ENCODE measurements at regions not wholly inside any gene's neighbourhood (a gene's known extent, or its start where the extent isn't known, plus 50 kb on each side); places are given as distances from the start of the nearest gene placed in this dataset.

GRCh38 chr16:80063713-80064069 lies 463.2 kb upstream of the MAF start:
- no peak overlapping the region for H3K4me3 Mint-ChIP-seq
- DNase-seq (no peak), ATAC-seq (ENCODE audit: low read depth) (no peak)
- no peaks in the 10 kb centered on the region for H3K36me3 Mint-ChIP-seq (ENCODE audit: low read depth)
- no peak for TF ChIP-seq CTCF (IDR thresholded peaks at IDR 0.05)
- POLR2A ChIA-PET, result no interaction called here
- intact Hi-C loops (cut with micrococcal nuclease), result no loop called here
- no peaks in the 10 kb centered on the region for H3K4me1 Mint-ChIP-seq
- no peaks in the 10 kb centered on the region for H3K9me3 Mint-ChIP-seq
- CTCF ChIA-PET, result no interaction called here
- H3K27ac Mint-ChIP-seq, result no peak overlapping the region
- H3K27me3 Mint-ChIP-seq, result no peaks in the 10 kb centered on the region

- no peak overlapping the region for H3K27ac Mint-ChIP-seq
- H3K4me3 Mint-ChIP-seq, result no peak overlapping the region
- TF ChIP-seq CTCF (IDR thresholded peaks at IDR 0.05), result no peak
- no peak for ATAC-seq (ENCODE audit: low read depth)
- no peaks in the 10 kb centered on the region for H3K9me3 Mint-ChIP-seq
- no peaks in the 10 kb centered on the region for H3K27me3 Mint-ChIP-seq
- H3K4me1 Mint-ChIP-seq, result no peaks in the 10 kb centered on the region
- DNase-seq, result no peak
- ChIA-PET CTCF (no interaction called here), POLR2A (no interaction called here)
- H3K36me3 Mint-ChIP-seq (ENCODE audit: low read depth), result no peaks in the 10 kb centered on the region
- intact Hi-C loops (cut with micrococcal nuclease), result no loop called here
Measured at GRCh38 chr16:80063031-80063712, 462.6 kb upstream of the MAF start.

- H3K36me3 Mint-ChIP-seq (ENCODE audit: low read depth), result no peaks in the 10 kb centered on the region
- POLR2A ChIA-PET, result no interaction called here
Measured at GRCh38 chr16:80062361-80063030, 462.0 kb upstream of the MAF start.

GRCh38 chr16:80060470-80060869 lies 459.9 kb upstream of the MAF start:
- ChIA-PET POLR2A (no interaction called here), CTCF (no interaction called here)
- Mint-ChIP-seq H3K9me3 (no peaks in the 10 kb centered on the region), H3K36me3 (ENCODE audit: low read depth) (no peaks in the 10 kb centered on the region), H3K4me1 (no peaks in the 10 kb centered on the region), H3K4me3 (no peak overlapping the region), H3K27me3 (no peaks in the 10 kb centered on the region), H3K27ac (no peak overlapping the region)
- no peak for TF ChIP-seq CTCF (IDR thresholded peaks at IDR 0.05)
- intact Hi-C loops (cut with micrococcal nuclease), result no loop called here
- DNase-seq, result no peak
- ATAC-seq (ENCODE audit: low read depth), result no peak

More at GRCh38 chr16:80062361-80063030, 462.0 kb upstream of the MAF start:
- Mint-ChIP-seq H3K4me3 (no peak overlapping the region), H3K27ac (no peak overlapping the region), H3K9me3 (no peaks in the 10 kb centered on the region), H3K4me1 (no peaks in the 10 kb centered on the region), H3K27me3 (no peaks in the 10 kb centered on the region)
- CTCF ChIA-PET, result no interaction called here
- no peak for DNase-seq
- intact Hi-C loops (cut with micrococcal nuclease), result no loop called here
- ATAC-seq (ENCODE audit: low read depth), result no peak
- TF ChIP-seq CTCF (IDR thresholded peaks at IDR 0.05), result no peak

- no peak for TF ChIP-seq CTCF (IDR thresholded peaks at IDR 0.05)
- intact Hi-C loops (cut with micrococcal nuclease), result no loop called here
- POLR2A ChIA-PET, result no interaction called here
- Mint-ChIP-seq H3K4me1 (no peaks in the 10 kb centered on the region), H3K27ac (no peak overlapping the region), H3K4me3 (no peak overlapping the region), H3K9me3 (no peaks in the 10 kb centered on the region), H3K27me3 (no peaks in the 10 kb centered on the region), H3K36me3 (ENCODE audit: low read depth) (no peaks in the 10 kb centered on the region)
- DNase-seq, result no peak
- CTCF ChIA-PET, result no interaction called here
- ATAC-seq (ENCODE audit: low read depth), result no peak
Measured at GRCh38 chr16:80059836-80060235, 459.3 kb upstream of the MAF start.
